Amniotic stem cell (primary cell): ENCODE measurements at regions not wholly inside any gene's neighbourhood (a gene's known extent, or its start where the extent isn't known, plus 50 kb on each side); places are given as distances from the start of the nearest gene placed in this dataset.
"Not testable (repeated sequence)": the region's sequence is repeated elsewhere in the genome, so short reads cannot be mapped to it uniquely, and the experiment has no call there.

Experiments
- DNase-seq: peaks from one replicate; lab custom pipeline; 2025; lab: John Stamatoyannopoulos, UW

GRCh38 chr13:39803156-39803555, 147.7 kb downstream of the COG6 start:
- no peak for DNase-seq

- no peak for DNase-seq
Measured at GRCh38 chr13:39803851-39804250, 148.4 kb downstream of the COG6 start.

GRCh38 chr13:39804332-39805210, 149.1 kb downstream of the COG6 start:
- DNase-seq: no peak

- DNase-seq: no peak
Measured at GRCh38 chr13:39809466-39809865, 154.0 kb downstream of the COG6 start.

GRCh38 chr13:39810091-39810877, 154.8 kb downstream of the COG6 start:
- no peak for DNase-seq

GRCh38 chr13:39811051-39811450, 155.6 kb downstream of the COG6 start:
- no peak for DNase-seq

- DNase-seq: no peak
Measured at GRCh38 chr13:39811696-39812095, 156.2 kb downstream of the COG6 start.

- DNase-seq: no peak
Measured at GRCh38 chr13:39815345-39816111, 160.1 kb downstream of the COG6 start.

- no peak for DNase-seq
Measured at GRCh38 chr13:39816936-39817335, 161.5 kb downstream of the COG6 start.

- no peak for DNase-seq
Measured at GRCh38 chr13:39818953-39819352, 163.5 kb downstream of the COG6 start.

- DNase-seq: no peak
Measured at GRCh38 chr13:39820606-39821005, 165.1 kb downstream of the COG6 start.

- DNase-seq: no peak
Measured at GRCh38 chr13:39821977-39822376, 166.5 kb downstream of the COG6 start.

GRCh38 chr13:39822437-39822836, 167.0 kb downstream of the COG6 start:
- no peak for DNase-seq

- DNase-seq: no peak
Measured at GRCh38 chr13:39823063-39823713, 167.7 kb downstream of the COG6 start.

- DNase-seq: no peak
Measured at GRCh38 chr13:39825886-39826285, 170.4 kb downstream of the COG6 start.

- no peak for DNase-seq
Measured at GRCh38 chr13:39835253-39835652, 179.8 kb downstream of the COG6 start.

- DNase-seq: no peak
Measured at GRCh38 chr13:39836038-39836437, 180.6 kb downstream of the COG6 start.

- DNase-seq: not testable (repeated sequence)
Measured at GRCh38 chr13:39837866-39838265, 182.4 kb downstream of the COG6 start.

GRCh38 chr13:39840201-39840600, 184.7 kb downstream of the COG6 start:
- no peak for DNase-seq

GRCh38 chr13:39847336-39847735, 191.9 kb downstream of the COG6 start:
- DNase-seq: no peak

- DNase-seq: no peak
Measured at GRCh38 chr13:39855236-39855635, 199.8 kb downstream of the COG6 start.

- DNase-seq: no peak
Measured at GRCh38 chr13:39856714-39857113, 201.3 kb downstream of the COG6 start.
